IMR-90 (cell line): ENCODE measurements at regions not wholly inside any gene's neighbourhood (a gene's known extent, or its start where the extent isn't known, plus 50 kb on each side); places are given as distances from the start of the nearest gene placed in this dataset.
A peak's percentile ranks its signal among the peaks of the same experiment; 100 is the strongest.

Source experiments
- CEBPB ChIP-seq: IDR thresholded peaks from 2 replicates; pipeline ENCODE4 v1.6.1; 2012; ENCODE audit warnings: low read depth, low read length, improper control_type of control experiment
- MAFK ChIP-seq: IDR thresholded peaks from 2 replicates; pipeline ENCODE4 v1.6.1; 2012; ENCODE audit warnings: low read depth, low read length, improper control_type of control experiment
- POLR2A ChIP-seq: IDR thresholded peaks from 2 replicates; pipeline ENCODE4 v1.6.1; 2012; ENCODE audit warnings: mild to moderate bottlenecking, low read depth, low read length
- RAD21 ChIP-seq: IDR thresholded peaks from 2 replicates; pipeline ENCODE4 v1.6.1; 2012; ENCODE audit warnings: low read length, improper control_type of control experiment
- RFX5 ChIP-seq: IDR thresholded peaks from 2 replicates; pipeline ENCODE4 v1.8.0; 2012; ENCODE audit warnings: low read depth, mild to moderate bottlenecking, low read length, moderate library complexity
- SMC3 ChIP-seq: fragments of 150-350 bp; IDR thresholded peaks from 2 replicates; pipeline ENCODE4 v1.6.1; 2016; ENCODE audit warnings: low read depth, mild to moderate bottlenecking, antibody characterized with exemption, low read length, moderate library complexity
- TF ChIP-seq, protein P1 (sequence below): conservative IDR thresholded peaks from 2 replicates; pipeline ENCODE4 v1.5.1; 2012; ENCODE audit warnings: mild to moderate bottlenecking, low read depth, low read length, improper control_type of control experiment
- TF ChIP-seq, protein P2 (sequence below): fragments of 150-350 bp; IDR thresholded peaks from 2 replicates; pipeline ENCODE4 v1.6.1; 2017; ENCODE audit warnings: mild to moderate bottlenecking, antibody characterized with exemption, low read length, low read depth

DNA sequence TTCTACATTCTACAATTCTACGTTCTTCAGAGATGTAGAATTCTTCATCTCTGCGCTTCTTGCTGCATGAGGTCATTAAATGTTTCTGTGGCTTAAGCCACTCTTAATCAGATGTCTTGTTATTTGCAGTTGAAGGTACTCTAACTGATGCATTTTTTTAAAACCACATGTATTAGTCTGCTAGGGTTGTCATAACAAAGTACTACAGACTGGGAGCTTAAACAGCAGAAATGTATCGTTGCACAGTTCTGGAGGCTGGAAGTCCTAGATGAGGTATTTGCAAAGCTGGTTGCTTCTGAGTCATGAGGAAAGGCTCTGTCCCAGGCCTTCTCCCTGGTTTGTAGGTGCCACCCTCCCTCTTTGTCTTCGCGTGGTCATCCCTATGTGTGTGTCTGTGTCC, 176.3 kb upstream of the GLI2 start:
- TF ChIP-seq, protein P1, sequence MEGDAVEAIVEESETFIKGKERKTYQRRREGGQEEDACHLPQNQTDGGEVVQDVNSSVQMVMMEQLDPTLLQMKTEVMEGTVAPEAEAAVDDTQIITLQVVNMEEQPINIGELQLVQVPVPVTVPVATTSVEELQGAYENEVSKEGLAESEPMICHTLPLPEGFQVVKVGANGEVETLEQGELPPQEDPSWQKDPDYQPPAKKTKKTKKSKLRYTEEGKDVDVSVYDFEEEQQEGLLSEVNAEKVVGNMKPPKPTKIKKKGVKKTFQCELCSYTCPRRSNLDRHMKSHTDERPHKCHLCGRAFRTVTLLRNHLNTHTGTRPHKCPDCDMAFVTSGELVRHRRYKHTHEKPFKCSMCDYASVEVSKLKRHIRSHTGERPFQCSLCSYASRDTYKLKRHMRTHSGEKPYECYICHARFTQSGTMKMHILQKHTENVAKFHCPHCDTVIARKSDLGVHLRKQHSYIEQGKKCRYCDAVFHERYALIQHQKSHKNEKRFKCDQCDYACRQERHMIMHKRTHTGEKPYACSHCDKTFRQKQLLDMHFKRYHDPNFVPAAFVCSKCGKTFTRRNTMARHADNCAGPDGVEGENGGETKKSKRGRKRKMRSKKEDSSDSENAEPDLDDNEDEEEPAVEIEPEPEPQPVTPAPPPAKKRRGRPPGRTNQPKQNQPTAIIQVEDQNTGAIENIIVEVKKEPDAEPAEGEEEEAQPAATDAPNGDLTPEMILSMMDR, result no peak
- TF ChIP-seq CEBPB, result peak; percentile 73
- no peak for TF ChIP-seq RFX5
- peak; percentile 50; the same call in 1 of the 2 replicates for TF ChIP-seq MAFK
- no peak for TF ChIP-seq POLR2A
- TF ChIP-seq SMC3, result no peak
- TF ChIP-seq, protein P2, sequence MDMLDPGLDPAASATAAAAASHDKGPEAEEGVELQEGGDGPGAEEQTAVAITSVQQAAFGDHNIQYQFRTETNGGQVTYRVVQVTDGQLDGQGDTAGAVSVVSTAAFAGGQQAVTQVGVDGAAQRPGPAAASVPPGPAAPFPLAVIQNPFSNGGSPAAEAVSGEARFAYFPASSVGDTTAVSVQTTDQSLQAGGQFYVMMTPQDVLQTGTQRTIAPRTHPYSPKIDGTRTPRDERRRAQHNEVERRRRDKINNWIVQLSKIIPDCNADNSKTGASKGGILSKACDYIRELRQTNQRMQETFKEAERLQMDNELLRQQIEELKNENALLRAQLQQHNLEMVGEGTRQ, result no peak
- peak; percentile 24; the same call in 1 of the 2 replicates for TF ChIP-seq RAD21
